ENCODE measurements at regions not wholly inside any gene's neighbourhood (a gene's known extent, or its start where the extent isn't known, plus 50 kb on each side); places are given as distances from the start of the nearest gene placed in this dataset.
"Not testable (repeated sequence)": the region's sequence is repeated elsewhere in the genome, so short reads cannot be mapped to it uniquely, and the experiment has no call there.

DNA sequence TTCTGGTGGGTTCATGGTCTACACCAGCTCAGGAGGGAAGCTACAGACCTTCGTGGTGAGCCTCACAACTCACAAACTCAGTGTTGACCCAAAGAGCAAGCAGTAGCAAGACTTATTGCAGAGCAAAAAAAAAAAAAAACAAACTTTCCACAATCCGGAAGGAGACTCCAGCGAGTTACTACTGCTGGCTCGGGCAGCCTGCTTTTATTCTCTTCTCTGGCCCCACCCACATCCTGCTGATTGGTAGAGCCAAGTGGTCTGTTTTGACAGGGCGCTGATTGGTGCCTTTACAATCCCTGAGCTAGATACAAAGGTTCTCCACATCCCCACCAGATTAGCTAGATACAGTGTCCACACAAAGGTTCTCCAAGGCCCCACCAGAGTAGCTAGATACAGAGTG is 135.6 kb upstream of the TMEM170B start:
- not testable (repeated sequence) for TF ChIP-seq POLR2AphosphoS5, CTCF (IDR thresholded peaks at IDR 0.05)
